HK-2 (cell line): ENCODE measurements at regions not wholly inside any gene's neighbourhood (a gene's known extent, or its start where the extent isn't known, plus 50 kb on each side); places are given as distances from the start of the nearest gene placed in this dataset.

Source experiments
- DNase-seq: peaks from one replicate; pipeline ENCODE4 v3.0.0-alpha.2; 2018; ENCODE audit not compliant: unreplicated experiment

DNA sequence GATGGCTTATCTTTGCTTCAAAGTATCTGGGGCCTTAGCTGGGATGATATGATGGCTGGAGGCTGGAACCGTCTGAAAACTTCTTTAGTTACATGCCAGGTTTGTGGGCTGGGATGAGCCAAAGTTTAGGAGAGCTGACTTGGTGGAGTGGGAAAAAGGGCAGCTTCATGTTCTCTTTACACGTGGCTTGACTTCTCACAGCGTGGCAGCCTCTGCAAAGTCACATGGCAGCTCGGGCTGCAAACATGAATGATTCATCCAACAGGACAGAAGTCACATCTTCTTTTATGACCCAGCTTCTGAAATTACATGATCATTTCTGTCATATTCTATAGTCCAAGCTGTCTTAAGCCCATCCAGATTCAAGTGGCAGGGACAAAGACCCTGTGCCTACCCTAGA, 176.0 kb downstream of the OLFM4 start:
- no peak for DNase-seq

DNA sequence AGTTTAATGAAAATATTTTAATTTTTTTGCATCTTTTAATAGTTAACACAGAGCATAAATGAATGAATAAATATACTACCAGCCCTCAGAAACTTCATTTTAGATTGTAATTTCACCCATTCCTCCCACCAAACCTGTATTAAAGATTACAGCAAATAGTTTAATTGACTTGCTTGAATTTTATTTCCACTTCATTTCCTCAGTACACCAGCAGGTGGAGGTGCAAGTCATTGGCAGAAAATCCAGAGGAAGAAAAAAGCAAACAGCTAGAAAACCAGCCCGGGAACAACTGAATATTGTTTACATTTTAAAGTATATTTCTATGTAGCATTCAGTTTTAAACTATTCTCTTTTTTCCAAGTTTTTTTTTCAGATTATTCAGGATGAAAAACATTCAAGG, 177.8 kb downstream of the OLFM4 start:
- no peak for DNase-seq

DNA sequence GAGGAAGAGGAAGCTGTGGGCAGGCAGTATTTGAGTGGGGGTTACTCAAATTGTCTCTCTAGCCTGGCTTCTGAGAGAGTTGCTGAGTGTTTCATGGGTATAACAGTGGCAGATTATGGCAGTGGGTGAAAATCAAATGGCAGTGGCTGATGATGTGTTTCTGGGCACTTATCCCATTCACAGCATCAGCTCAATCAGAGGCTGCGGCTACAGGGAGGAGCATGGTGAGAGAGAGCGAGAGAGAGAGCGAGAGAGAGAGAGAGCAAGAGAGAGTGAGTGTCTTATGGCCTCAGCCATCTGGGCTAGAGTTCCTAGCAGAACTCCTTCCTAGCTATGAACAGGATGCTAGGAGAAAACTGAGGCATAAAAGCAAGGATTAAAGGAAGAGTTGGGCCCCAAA, 178.9 kb downstream of the OLFM4 start:
- DNase-seq, result no peak

DNA sequence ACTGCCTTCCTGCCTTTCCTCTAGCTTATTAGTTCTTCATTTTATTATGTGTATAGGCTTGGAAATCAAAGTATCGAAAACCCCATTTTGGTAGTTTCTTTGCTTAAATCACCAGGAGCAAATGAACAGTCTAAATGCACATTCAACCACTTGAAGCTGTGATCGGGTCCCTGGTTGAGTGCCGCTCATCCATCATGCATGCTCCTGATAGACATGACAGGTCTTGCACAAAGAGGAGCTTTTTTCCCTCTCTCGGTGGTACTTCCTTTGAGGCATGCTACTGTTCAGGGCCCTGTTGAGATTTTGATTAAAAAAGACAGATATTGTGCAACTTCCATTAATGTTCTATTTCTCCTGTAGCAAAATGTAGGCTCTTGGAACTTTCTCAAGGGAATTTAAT, 185.8 kb downstream of the OLFM4 start:
- no peak for DNase-seq

DNA sequence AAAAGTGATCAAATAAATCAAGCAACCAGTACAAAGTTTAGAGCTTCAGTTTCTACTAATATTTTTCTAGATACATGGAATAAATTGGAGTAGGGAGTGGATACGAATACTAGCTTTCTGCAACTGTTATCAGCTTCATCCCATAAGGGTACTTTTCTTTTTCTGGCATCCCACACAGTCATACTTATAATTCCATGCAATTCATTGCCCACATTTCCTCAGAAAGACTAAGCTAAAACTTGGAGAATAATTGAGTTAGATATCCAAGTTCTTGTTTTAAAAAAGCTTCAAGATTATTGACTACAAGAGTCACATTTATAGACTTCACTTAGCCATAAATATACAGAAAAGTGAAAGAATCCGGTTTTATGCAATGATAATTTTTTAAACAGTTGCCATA, 186.9 kb downstream of the OLFM4 start:
- DNase-seq, result no peak

DNA sequence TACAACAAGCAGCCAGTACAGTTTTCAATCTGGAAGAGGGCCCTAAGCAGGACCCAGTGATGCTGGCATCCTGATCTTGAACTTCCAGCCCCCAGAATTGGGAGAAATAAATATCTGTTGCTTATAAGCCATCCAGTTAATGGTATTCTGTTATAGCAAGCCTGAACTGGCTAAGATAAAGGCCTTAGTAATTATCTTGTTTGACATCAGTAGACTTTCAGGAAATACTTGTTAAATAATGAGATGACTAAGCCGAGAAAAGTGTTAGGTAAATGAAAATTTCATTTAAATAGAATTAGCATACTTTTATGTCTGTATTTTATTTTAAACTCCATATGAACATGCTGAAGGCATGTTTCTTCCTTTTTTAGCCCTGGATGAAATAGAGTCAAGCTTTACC, 188.2 kb downstream of the OLFM4 start:
- no peak for DNase-seq

DNA sequence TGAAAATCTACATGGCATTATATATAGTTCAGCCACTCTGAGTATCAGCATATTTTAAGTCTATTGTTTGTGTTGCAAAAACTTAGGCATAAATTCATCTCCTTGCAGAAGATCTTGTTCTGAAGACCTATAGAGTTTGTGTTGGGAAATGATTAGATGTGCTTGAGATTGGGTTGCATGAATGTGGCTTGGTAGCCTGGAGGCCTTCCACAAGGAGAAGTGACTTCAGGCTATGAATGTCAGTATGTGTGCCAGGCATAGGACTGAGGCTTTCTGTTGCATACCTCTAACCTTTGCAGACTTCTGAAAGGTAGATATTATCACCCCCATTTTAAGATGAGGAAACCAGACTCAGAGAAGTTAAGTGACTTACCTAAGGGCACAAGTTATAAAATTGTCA, 188.6 kb downstream of the OLFM4 start:
- DNase-seq, result no peak

DNA sequence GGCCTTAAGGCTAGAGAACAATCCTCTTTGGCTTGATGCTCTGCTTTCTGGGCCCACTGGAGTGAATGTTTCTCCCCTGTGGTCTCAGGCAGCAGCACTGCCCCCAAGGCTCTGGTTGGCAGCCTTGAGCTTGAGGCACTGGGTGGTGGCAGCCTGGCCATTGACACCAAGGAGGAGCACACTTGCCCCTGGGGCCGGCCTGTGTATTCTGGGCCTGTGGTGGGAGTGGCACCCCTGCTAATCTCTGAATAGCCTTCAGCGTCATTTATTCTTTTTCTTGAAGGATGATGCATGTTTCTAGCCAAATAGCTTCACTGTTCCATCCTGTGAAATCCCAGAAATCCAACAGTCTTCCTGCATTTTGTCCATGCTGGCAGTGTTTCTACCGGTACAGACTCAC, 191.4 kb downstream of the OLFM4 start:
- no peak for DNase-seq

DNA sequence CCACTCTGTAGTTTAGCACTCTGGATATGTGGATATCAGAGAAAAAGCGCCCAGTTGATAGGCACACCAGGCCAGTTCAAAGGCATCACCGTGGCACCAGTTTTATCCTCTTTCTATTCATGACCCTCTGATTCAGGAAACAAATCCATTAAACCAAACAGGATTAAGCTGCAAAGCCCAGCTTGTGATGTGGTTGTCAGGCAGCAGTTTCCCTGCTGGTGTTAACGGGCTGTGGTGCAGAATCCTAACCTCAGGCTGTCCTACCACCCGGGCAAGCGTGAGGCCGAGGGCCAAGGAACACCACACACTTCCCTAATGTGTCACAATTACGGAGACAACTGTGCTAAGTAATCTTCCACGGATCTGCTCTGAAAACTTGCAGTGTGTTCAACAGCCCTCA, 209.1 kb downstream of the OLFM4 start:
- DNase-seq, result no peak

DNA sequence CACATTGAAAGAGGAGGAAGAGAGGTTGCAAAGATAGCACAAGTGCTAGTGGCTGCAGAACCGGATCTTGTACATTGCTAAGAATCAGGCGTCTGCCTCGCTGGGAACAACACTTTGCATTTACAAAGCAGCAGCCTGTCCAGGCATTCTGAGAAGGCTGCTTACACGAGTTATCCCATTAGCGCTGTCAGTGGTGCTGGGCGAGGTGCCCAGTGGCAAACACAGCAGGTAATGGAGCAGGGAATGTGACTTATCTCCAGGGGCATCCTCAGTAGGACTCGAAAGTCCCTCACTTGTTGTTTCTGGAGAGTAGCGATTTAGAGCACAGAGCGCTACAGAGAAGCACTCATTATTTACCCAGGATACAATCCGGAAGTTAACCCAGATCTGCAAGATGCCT, 209.6 kb downstream of the OLFM4 start:
- no peak for DNase-seq

DNA sequence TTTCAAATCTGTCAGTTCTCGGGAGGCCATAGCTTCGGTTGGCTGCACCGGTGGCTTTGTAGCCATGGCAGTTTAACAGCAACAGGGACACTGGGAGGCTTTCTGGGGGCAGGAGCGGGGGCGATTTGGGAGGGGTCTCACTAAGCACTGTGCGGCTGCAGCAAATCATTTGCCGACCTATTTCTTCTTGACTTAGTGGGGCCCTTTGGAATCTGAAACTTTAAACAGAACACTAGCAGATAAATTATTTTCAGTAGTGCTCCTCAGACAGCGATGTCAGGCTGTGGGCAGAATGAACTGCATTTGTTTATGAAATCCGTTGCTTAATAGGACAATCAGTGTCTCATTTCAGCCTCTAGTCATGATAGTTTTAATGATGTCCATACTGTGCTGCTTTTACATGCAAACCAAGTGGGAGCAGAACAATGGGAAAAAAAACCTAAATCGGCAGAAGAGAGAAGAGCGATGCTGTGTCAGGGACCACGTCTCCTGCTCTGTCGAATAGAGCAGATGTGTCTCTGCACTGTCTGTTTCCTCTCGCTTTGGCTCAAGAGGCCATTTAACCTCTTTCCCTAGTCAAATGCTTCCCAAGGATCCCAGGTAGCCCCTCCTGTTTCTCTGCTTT, 211.9 kb downstream of the OLFM4 start:
- no peak for DNase-seq

DNA sequence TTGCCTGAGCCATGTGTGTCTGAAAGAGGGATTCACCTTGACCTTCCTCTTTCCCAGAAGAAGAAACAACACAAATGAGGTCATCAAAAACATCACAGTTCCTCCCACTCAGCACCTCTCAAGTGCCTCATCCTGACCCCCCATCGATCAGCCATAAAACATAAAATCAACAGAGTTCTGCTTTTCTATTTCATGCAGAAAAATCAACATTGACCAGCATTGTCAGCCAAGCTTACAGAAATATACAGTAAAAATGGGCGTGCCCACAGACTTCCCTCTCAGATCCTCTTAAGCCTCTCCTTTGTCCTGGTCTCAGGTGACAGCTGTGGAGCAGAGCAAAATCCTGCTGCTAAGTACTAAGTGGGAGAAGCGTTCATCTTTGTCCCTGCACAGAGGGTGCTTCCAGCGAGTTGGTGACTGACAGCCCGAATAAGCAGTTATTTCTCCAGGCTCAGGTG, 213.3 kb downstream of the OLFM4 start:
- no peak for DNase-seq

DNA sequence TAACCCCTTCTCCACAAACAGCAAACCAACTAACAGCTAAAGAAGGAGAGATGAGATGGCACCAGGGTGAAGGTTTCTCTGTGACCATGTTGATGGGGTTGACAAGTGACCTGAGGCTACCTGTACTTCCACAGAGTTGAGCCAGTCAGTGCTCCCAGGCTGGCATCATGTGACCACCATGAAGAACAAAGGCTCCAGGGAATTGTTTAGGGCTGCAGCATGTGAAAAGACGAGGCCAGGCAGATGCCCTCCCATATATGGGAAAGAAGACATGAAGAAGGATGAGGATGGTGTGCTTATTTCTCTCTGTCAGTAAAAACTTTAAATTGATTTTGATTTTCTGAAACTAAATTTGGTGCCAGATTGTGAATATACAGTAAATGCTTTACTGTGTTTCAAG, 220.6 kb downstream of the OLFM4 start:
- no peak for DNase-seq

DNA sequence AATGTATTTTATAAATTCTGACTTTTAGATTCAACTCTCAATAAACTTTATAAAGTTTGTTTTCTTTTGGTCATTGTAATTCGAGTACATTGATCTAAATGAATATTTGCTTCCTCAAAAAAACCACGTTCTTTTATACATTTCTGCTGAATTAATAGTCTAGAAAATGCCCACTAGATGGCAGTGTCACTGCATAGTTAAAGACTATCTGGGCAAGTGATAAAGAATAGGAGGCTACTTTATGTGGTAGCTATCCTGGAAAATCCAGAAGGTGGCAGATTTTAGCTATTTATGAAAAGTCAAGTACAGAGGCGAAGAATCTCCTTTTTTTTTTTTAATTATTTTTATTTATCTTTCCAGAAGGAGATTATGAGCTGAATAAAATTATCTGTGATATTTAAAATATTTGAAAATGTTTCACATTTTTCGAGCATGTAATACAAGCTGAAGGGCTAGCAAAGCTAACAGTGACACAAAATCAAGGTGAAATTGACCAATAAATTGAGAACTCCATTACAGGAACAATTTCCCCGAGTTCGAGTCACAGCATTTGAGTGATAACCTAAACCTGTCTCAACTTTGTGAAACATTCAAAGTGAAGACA, 221.8 kb downstream of the OLFM4 start:
- DNase-seq, result no peak

DNA sequence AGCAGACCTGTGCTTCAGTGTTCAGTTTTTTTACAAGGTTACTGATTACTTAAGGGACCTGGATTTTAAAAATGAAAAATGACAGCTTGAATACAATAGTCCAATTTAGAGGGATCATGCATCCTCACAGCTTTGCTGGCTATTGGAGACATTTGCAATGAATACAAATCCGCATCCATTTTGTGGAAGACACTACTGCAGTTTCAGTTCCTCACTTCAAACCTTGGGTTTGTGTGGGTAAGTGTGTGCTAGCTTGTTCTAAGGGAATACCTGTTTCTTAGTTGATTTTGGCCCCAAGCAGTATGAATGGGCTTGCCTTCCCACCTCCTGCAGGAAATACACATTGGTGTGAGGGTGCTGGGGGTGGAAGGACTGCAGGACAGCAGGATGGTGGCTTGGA, 222.4 kb downstream of the OLFM4 start:
- no peak for DNase-seq

DNA sequence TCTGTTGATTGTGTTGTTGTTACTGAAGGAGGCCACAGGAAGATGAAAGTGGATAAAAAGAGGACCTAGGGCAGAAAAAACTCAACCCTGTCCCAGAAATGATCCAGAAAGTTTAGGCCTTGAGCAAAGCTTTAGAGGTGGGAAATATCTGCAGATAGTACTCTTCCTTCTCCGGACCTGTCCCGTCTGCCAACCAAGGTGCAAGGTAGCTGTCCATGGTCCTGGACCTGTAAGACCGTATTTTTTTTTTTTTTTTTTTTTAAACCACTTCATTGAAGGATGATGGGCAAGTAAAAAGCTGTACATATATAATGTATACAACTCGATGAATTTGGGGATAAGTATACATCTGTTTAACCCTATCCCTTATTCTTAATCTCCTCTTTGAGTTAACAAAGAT, 225.9 kb downstream of the OLFM4 start:
- DNase-seq, result peak; percentile 2

DNA sequence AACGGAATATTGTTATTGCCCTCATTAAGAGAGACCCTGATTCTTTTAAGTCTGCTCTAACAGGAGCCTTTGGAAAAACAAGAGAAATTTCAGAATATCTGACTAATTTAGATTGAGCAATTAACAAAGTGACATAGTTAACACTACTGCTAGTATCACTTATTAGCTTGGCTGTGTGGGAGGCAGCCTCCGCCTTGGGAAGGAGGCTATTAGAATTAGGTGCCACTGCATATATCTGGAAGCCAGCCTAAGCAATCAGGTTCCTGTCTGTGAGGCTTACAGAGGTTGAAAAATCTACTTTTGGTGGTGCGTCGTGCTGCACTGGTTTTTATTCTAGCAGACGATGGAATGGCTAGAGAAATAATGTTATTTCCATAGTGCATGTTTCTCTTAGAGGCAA, 227.2 kb downstream of the OLFM4 start:
- DNase-seq, result no peak

DNA sequence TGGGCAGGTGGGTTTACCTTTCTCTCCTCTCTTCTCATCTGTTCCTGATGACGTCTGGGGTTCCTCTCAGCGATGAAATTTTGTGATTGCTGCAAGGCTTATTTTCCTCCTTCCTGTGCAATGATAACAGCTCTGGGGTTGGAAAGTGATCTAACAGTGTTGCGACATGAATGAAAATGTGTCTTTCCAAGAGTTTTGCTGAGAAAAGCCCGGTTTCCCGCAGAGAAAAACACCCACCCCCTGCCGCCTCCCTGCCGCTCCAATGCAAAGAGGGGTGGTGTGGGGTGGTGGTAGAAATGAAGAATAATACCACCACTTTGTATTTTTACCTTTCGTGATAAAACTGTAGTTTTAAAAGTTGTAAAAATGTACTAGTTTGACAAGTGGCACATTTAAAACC, 232.0 kb downstream of the OLFM4 start:
- DNase-seq, result no peak

DNA sequence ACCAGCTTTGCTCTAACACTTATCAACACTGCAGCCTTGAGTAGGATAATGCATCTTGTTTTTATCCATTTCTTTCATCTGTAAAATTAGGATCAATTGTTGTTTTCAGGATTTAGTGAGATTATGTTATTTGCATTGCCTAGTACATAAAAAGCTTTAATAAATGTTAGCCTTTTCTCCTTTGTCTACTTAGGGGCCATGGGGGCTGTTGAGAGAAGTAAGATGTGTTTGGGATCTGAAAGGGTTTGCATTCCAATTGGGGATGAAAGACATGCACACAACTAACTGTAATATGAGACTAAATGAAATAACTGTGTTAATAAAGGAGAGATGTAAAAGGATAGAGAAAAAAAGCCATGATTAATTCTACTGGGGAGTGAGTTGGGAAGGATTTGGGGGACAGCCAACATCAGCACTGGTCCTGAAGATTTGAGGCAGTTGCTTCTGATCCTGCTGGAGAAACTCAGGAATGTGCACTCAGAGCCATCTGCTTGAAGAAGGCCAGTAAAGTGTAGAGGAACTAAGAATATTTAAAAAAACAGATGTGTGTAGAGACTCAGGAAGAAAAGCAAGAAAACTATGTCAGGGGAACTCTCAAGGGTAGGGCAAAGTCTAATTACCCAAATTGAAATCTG, 236.3 kb downstream of the OLFM4 start:
- DNase-seq, result no peak

DNA sequence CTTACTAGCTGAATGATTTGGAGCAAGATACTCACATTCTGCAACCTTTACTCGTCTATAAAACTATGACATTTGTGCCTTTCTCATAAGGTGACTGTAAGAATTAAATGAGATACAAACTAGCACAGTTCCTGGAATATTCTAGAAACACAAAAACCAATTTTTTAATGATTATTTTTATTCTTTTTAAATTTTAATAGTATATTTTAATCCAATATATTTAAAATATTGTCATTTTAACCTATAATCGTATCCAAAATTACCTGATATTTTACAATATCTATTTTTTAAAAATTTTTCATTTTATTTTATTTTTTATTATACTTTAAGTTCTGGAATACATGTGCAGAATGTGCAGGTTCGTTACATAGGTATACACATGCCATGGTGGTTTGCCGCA, 238.1 kb downstream of the OLFM4 start:
- no peak for DNase-seq

DNA sequence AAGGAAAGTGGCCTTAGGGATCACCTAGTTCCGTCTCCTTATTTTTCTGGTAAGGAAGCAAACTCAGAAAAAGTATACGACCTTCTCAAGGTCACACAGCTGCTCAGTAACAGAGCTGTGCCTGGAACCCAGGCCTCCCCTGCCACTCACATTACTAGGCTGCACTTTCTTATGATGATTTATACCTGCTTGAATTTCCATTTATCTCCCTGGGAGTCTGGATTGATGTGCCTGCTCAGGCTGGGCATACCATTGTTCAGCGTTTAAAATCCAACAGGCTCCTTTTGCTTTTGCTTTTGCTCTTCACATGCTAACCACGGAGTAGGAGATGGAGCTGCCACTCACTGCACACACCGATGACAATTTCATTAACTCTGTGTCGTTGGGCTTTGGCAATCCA, 241.0 kb downstream of the OLFM4 start:
- DNase-seq, result no peak

DNA sequence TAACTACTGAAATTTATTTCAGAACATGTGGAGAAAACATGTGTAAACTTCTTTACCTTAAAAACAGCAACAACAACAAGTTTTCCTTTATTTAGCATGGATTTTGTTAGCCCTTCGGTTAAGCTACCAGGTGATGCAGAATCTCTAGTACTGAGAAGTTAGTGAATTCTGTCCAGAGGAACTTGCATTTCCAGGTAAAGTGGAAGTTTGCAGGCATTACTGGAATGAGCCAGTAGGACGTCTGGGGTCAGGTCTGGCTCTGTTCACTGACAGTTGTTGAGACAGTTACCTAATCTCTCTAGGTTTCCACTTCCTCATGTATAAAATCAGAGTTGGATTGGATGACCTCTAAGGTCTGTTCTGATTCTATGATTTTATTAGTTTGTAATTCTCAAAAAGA, 244.3 kb downstream of the OLFM4 start:
- DNase-seq, result no peak

DNA sequence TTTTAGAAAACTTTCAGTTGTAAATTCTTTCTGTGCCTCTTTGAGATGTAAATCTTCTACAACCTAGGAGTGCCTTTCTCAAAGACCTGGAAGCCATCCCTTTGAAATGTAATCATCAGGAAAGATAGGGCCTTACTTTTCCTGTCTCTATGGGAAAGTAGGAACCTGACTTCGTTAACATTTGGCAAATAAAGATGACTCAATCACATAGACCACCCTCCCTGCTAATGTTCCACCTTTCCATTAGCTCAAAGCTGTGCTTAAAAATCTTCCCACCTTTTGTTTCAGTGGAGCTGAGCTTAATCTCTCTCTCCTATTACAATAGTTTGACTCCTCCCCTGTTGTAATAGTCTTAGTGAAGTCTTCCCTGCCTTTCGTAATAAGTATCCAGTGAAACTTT, 247.7 kb downstream of the OLFM4 start:
- no peak for DNase-seq

DNA sequence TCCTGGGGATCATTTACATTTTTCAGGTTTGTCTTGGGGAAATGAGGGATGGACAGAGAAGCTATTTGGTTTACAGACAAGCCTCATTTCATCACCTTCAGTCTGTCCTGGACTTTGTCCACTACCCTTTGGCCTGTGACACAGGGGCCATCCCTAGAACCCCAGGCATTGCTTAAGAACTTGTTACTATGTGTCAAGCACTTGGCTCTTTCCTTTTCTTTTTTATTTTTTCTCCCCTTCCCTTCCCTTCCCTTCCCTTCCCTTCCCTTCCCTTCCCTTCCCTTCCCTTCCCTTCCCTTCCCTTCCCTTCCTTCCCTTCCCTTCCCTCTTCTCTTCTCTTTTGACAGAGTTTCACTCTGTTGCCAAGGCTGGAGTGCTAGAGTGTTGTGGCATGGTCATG, 253.1 kb downstream of the OLFM4 start:
- DNase-seq, result no peak
